ENCODE measurements at regions not wholly inside any gene's neighbourhood (a gene's known extent, or its start where the extent isn't known, plus 50 kb on each side); places are given as distances from the start of the nearest gene placed in this dataset.

- Mint-ChIP-seq H3K27me3 (peaks cover 10% of the 10 kb centered on the region), H3K4me3 (no peak overlapping the region), H3K27ac (no peak overlapping the region), H3K9me3 (peaks cover 4% of the 10 kb centered on the region), H3K36me3 (peaks cover 2% of the 10 kb centered on the region), H3K4me1 (no peaks in the 10 kb centered on the region)
- ATAC-seq (ENCODE audit: low read depth) (no peak), DNase-seq (ENCODE audit: low spot score in 2 of 2) (no peak)
These were observed 238.3 kb upstream of the PWP1 start for GRCh38 chr12:107447336-107447735.

DNA sequence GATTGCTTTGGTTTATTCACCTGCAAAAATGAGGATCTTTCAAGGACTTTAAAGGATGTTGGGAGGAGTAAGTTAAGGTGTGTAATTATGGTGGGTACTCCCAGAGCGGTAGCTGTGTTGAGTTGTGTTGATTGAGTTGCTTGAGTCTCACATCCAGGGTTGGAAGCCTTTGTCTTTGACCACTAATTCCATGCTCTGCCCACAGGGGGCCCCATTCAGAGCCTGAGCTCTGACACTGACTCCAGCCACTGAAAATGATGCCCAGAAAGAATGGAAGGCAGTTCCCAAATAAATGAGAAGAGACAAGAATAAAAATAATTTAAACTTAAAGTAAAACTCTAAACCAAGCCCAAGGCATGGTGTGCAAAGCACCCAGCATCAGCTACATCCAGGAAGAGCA, 237.4 kb upstream of the PWP1 start:
- ATAC-seq (ENCODE audit: low read depth) (no peak), DNase-seq (ENCODE audit: low spot score in 2 of 2) (no peak)
- Mint-ChIP-seq H3K4me1 (no peaks in the 10 kb centered on the region), H3K27ac (no peak overlapping the region), H3K9me3 (peaks cover 6% of the 10 kb centered on the region), H3K4me3 (no peak overlapping the region), H3K36me3 (peaks cover 3% of the 10 kb centered on the region), H3K27me3 (peaks cover 9% of the 10 kb centered on the region)

DNA sequence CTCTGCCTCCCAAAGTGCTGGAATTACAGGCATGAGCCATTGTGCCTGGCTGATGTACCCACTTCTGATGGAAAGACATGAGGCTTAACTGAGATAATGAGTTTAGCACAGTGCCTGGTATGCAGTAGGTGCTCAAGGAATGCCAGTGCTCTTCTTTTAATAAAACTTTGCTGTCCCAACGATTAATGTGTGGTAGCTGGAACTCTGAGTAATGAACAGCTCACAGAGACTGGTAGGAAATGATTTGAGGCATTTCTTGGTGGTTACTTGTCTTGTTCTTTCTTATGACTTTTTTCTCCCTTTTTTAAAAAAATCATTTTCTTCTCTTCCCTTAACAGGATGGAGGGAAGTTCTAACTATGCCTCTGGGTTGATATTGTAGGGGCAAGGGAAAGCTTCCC, 235.7 kb upstream of the PWP1 start:
- Mint-ChIP-seq H3K27me3 (peaks cover 3% of the 10 kb centered on the region), H3K9me3 (peaks cover 8% of the 10 kb centered on the region), H3K4me3 (no peak overlapping the region), H3K36me3 (peaks cover 3% of the 10 kb centered on the region), H3K27ac (no peak overlapping the region), H3K4me1 (no peaks in the 10 kb centered on the region)
- no peak for ATAC-seq (ENCODE audit: low read depth)
- no peak for DNase-seq (ENCODE audit: low spot score in 2 of 2)

GRCh38 chr12:107450541-107450940, 235.1 kb upstream of the PWP1 start:
- Mint-ChIP-seq H3K4me1 (no peaks in the 10 kb centered on the region), H3K4me3 (no peak overlapping the region), H3K27ac (no peak overlapping the region), H3K36me3 (peaks cover 3% of the 10 kb centered on the region), H3K27me3 (peaks cover 3% of the 10 kb centered on the region), H3K9me3 (peaks cover 8% of the 10 kb centered on the region)
- no peak for DNase-seq (ENCODE audit: low spot score in 2 of 2)
- ATAC-seq (ENCODE audit: low read depth): no peak

GRCh38 chr12:107451246-107451645, 234.4 kb upstream of the PWP1 start:
- Mint-ChIP-seq H3K27me3 (peaks cover 2% of the 10 kb centered on the region), H3K36me3 (peaks cover 1% of the 10 kb centered on the region), H3K4me1 (no peaks in the 10 kb centered on the region), H3K27ac (no peak overlapping the region), H3K4me3 (no peak overlapping the region), H3K9me3 (peaks cover 7% of the 10 kb centered on the region)
- no peak for ATAC-seq (ENCODE audit: low read depth)
- no peak for DNase-seq (ENCODE audit: low spot score in 2 of 2)

- no peak overlapping the region for H3K4me3 Mint-ChIP-seq
- DNase-seq (ENCODE audit: low spot score in 2 of 2) (no peak), ATAC-seq (ENCODE audit: low read depth) (no peak)
- H3K27me3 Mint-ChIP-seq: peaks cover 2% of the 10 kb centered on the region
- no peak overlapping the region for H3K27ac Mint-ChIP-seq
- no peaks in the 10 kb centered on the region for H3K4me1 Mint-ChIP-seq
- H3K36me3 Mint-ChIP-seq: peaks cover 1% of the 10 kb centered on the region
- H3K9me3 Mint-ChIP-seq: peaks cover 7% of the 10 kb centered on the region
These were observed 231.3 kb upstream of the PWP1 start for GRCh38 chr12:107454109-107454830.

DNA sequence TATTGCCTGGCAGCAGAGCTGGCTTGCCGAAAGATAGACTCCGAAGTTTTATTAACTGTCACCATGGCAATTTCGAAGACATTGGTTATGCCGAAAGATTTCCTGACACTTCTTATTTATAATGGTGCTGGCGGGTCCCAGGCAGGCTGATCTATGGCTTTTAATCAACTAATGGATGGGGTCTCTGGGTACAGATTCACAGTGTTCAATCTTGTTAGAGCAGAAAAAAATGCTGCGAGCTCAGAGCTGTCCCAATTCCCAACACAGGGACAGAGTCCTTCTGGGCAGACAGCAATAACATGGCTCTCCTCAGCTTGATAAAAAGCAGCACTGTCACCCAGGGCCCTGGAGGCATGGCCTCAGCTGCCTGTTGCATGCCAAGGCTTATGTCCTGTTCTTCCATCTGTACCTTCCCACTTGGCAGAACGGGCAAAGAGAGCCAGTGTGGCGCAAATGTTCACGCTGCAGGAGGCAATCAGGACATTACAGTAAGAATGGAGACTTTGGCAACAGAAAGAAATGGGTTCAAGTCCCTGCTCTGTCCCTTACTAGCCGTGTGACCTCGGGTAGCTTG, 228.2 kb upstream of the PWP1 start:
- no peak overlapping the region for H3K27ac Mint-ChIP-seq
- ATAC-seq (ENCODE audit: low read depth) (no peak), DNase-seq (ENCODE audit: low spot score in 2 of 2) (no peak)
- no peak overlapping the region for H3K4me3 Mint-ChIP-seq
- peaks cover 9% of the 10 kb centered on the region for H3K9me3 Mint-ChIP-seq
- no peaks in the 10 kb centered on the region for H3K4me1 Mint-ChIP-seq
- H3K36me3 Mint-ChIP-seq: peaks cover 1% of the 10 kb centered on the region
- H3K27me3 Mint-ChIP-seq: peaks cover 2% of the 10 kb centered on the region

DNA sequence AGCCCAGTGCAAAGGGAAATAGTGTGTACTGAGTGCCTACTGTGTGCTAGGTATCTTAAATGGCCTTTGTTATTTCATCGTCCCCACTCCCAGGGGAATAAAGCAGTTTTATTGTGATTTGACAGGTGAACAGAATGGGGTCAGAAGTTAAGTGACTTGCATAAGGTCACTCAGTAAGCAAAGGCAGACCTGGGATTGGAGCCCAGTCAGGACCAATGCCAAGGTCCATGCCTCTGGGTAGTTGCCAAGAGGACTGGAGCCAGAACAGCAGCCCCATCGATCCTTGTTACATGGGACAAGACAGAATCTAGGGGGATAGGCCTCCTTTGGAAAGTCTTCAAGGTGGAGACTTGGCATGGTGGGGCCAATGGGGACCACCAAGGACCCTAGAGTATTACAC, 227.4 kb upstream of the PWP1 start:
- ATAC-seq (ENCODE audit: low read depth) (no peak), DNase-seq (ENCODE audit: low spot score in 2 of 2) (no peak)
- Mint-ChIP-seq H3K4me1 (no peaks in the 10 kb centered on the region), H3K36me3 (no peaks in the 10 kb centered on the region), H3K27me3 (peaks cover 2% of the 10 kb centered on the region), H3K4me3 (no peak overlapping the region), H3K27ac (no peak overlapping the region), H3K9me3 (peaks cover 5% of the 10 kb centered on the region)

- peaks cover 2% of the 10 kb centered on the region for H3K9me3 Mint-ChIP-seq
- peaks cover 2% of the 10 kb centered on the region for H3K27me3 Mint-ChIP-seq
- H3K36me3 Mint-ChIP-seq: no peaks in the 10 kb centered on the region
- H3K4me3 Mint-ChIP-seq: no peak overlapping the region
- H3K4me1 Mint-ChIP-seq: no peaks in the 10 kb centered on the region
- DNase-seq (ENCODE audit: low spot score in 2 of 2) (no peak), ATAC-seq (ENCODE audit: low read depth) (no peak)
- no peak overlapping the region for H3K27ac Mint-ChIP-seq
These were observed 226.6 kb upstream of the PWP1 start for GRCh38 chr12:107458990-107459389.

- Mint-ChIP-seq H3K9me3 (peaks cover 2% of the 10 kb centered on the region), H3K27me3 (peaks cover 2% of the 10 kb centered on the region), H3K27ac (no peak overlapping the region), H3K4me1 (no peaks in the 10 kb centered on the region), H3K4me3 (no peak overlapping the region), H3K36me3 (no peaks in the 10 kb centered on the region)
- ATAC-seq (ENCODE audit: low read depth) (no peak), DNase-seq (ENCODE audit: low spot score in 2 of 2) (no peak)
These were observed 226.0 kb upstream of the PWP1 start for GRCh38 chr12:107459641-107460040.

- no peak overlapping the region for H3K27ac Mint-ChIP-seq
- no peak for ATAC-seq (ENCODE audit: low read depth)
- H3K9me3 Mint-ChIP-seq: peaks cover 2% of the 10 kb centered on the region
- DNase-seq (ENCODE audit: low spot score in 2 of 2): no peak
- peaks cover 5% of the 10 kb centered on the region for H3K27me3 Mint-ChIP-seq
- H3K4me3 Mint-ChIP-seq: no peak overlapping the region
- no peaks in the 10 kb centered on the region for H3K36me3 Mint-ChIP-seq
- no peaks in the 10 kb centered on the region for H3K4me1 Mint-ChIP-seq
These were observed 224.2 kb upstream of the PWP1 start for GRCh38 chr12:107461222-107461975.

DNA sequence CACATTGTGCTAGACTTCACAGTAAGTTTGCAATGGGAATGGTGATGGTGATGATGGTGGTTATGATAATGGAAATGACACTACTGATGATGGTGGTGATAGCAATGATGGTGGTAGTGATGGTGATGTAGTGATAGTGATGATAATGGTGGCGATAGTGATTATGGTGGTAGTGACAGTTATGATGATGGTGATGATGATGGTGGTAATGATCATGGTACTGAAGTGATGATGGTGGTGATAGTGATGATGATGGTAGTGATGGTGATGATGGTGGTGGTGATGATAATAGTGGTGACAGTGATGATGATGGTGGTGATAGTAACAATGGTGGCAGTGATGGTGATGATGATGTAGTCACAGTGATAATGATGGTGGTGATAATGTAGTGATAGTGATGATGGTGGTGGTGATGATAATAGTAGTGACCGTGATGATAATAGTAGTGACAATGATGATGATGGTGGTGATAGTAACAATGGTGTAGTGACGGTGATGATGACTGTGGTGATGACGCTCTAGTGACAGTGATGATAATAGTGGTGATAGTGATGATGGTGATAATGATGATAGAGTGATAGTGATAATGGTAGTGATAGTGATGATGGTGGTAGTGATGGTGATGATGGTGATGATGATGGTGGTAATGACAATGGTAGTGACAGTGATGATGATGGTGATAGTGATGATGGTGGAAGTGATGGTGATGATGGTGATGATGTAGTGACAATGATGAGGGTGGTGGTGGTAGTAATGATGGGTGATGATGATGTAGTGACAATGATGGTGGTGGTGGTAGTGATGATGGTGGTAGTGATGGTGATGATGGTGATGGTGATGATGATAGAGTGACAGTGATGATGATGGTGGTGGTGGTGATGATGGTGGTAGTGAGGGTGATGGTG, 222.9 kb upstream of the PWP1 start:
- ATAC-seq (ENCODE audit: low read depth) (no peak), DNase-seq (ENCODE audit: low spot score in 2 of 2) (no peak)
- peaks cover 5% of the 10 kb centered on the region for H3K27me3 Mint-ChIP-seq
- no peak overlapping the region for H3K27ac Mint-ChIP-seq
- no peaks in the 10 kb centered on the region for H3K36me3 Mint-ChIP-seq
- no peak overlapping the region for H3K4me3 Mint-ChIP-seq
- no peaks in the 10 kb centered on the region for H3K4me1 Mint-ChIP-seq
- peaks cover 2% of the 10 kb centered on the region for H3K9me3 Mint-ChIP-seq

- no peak for ATAC-seq (ENCODE audit: low read depth)
- H3K9me3 Mint-ChIP-seq: peaks cover 2% of the 10 kb centered on the region
- H3K4me3 Mint-ChIP-seq: no peak overlapping the region
- H3K27ac Mint-ChIP-seq: no peak overlapping the region
- no peaks in the 10 kb centered on the region for H3K4me1 Mint-ChIP-seq
- peaks cover 3% of the 10 kb centered on the region for H3K27me3 Mint-ChIP-seq
- no peak for DNase-seq (ENCODE audit: low spot score in 2 of 2)
- H3K36me3 Mint-ChIP-seq: no peaks in the 10 kb centered on the region
These were observed 221.0 kb upstream of the PWP1 start for GRCh38 chr12:107464644-107465043.

- H3K36me3 Mint-ChIP-seq: no peaks in the 10 kb centered on the region
- no peak overlapping the region for H3K4me3 Mint-ChIP-seq
- no peak overlapping the region for H3K27ac Mint-ChIP-seq
- H3K4me1 Mint-ChIP-seq: no peaks in the 10 kb centered on the region
- DNase-seq (ENCODE audit: low spot score in 2 of 2): no peak
- peaks cover 2% of the 10 kb centered on the region for H3K9me3 Mint-ChIP-seq
- ATAC-seq (ENCODE audit: low read depth): no peak
- H3K27me3 Mint-ChIP-seq: peaks cover 3% of the 10 kb centered on the region
These were observed 220.0 kb upstream of the PWP1 start for GRCh38 chr12:107465625-107466024.
